Stimulated activated CD4-positive, alpha-beta T cell treated with anti-CD3 and anti-CD28 coated beads, TNF-alpha, amount 100 ng/mL, for 1 hour (primary cell): ENCODE measurements at regions not wholly inside any gene's neighbourhood (a gene's known extent, or its start where the extent isn't known, plus 50 kb on each side); places are given as distances from the start of the nearest gene placed in this dataset.

ENCODE experiments used
- DNase-seq, 3 donors: peaks; one replicate each; pipeline ENCODE4 v3.0.0-alpha.2; 2020; ENCODE audit warnings: low read depth in 3 of 3, low spot score in 1 of 3

GRCh38 chr10:21264271-21264670 lies 261.2 kb downstream of the SKIDA1 start:
- no peak for DNase-seq

- DNase-seq, result no peak
Measured at GRCh38 chr10:21263839-21264238, 261.6 kb downstream of the SKIDA1 start.

GRCh38 chr10:21263263-21263803 lies 262.1 kb downstream of the SKIDA1 start:
- no peak for DNase-seq

DNA sequence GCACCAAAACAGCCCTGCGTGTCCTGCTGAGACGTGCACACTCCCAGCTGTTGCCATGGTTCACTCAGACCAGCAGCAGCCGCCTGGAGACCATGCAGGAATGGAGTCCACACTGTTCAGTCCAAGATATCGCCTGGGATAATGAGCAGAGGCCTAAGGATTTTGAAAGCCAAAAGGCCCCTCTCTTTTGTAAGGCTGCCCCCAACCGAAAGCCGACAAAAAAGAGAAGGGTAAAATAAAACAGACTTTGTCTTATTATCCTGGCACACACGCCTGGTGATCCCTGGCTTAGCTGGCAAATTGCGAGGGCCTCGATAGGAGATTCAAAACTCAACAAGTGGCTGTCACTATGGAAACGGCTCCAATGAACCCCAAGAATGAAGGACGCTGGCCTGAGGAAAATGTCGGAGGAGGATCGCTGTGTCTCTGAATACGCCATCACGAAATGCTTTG lies 263.6 kb downstream of the SKIDA1 start:
- no peak for DNase-seq

DNA sequence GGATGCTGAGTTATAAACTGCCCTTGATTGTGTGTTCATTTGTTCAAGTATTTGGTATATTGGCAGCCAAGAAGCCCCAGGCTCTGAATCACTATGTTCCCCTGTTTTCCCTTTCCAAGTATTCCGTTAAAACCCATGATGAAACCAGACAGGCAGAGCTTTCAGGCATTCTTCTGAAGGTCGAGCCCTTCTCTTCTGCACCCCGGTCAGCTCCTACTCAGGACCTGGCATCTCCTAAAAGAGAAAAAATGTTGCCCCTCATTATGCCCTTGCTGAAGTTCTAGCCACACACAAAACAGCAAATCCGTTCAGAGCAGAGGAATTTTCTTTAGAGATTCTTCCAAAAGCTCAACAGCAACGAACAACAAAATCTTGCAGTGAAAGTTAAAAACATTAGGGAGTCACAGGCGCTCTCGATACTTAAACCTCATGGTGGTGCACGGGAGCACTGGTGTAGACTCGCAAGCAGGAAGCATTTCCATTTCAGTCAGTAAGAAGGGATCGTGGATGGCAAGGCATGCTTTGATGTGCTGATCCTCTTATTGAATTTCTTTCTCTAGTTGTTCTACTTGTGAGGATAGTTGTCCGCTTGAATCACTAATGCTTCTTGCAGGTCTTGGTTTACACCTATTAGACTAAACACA lies 264.9 kb downstream of the SKIDA1 start:
- no peak for DNase-seq

GRCh38 chr10:21260066-21260465 lies 265.4 kb downstream of the SKIDA1 start:
- no peak for DNase-seq

GRCh38 chr10:21257919-21258318 lies 267.6 kb downstream of the SKIDA1 start:
- no peak for DNase-seq

DNA sequence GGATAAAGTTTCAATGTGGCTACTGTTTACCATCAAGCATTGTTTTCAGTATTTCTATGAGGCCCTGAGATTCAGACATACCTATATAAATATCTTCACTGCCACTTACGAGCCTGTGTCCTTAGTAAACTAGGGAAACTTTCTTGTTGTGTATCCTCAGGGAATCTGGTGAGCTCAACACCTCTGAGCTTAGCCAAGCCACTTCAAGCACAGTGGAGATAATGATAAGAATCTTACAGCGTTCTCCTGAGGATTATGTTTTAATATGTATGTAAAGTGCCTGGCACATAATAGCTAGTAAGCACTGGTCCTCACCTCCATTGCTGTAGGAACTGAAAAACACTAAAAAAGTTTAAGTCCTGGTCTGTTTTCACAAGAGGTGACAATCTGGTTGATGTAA lies 268.3 kb downstream of the SKIDA1 start:
- DNase-seq, result no peak

- DNase-seq, result no peak
Measured at GRCh38 chr10:21249435-21249834, 276.0 kb downstream of the SKIDA1 start.

DNA sequence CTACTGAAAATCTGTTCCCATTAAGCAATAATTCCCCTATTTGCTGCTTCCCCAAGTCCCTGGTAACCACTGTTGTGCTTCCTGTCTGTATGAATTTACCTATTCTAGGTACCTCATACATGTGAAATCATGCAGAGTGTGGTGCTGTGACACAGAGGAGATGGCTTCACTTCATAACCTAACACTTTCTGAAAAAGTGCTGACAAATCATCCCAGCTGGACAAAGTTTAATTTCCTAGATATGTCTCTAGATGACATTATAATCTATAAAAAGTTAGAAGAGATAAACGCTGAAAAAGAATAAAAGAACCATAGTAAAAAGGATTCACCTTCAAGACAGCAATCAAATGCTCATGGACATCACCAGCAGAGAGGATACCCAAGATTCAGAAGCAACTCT lies 277.9 kb downstream of the SKIDA1 start:
- no peak for DNase-seq

- no peak for DNase-seq
Measured at GRCh38 chr10:21246178-21246577, 279.3 kb downstream of the SKIDA1 start.

- DNase-seq, result no peak
Measured at GRCh38 chr10:21243748-21244257, 281.7 kb downstream of the SKIDA1 start.

- no peak for DNase-seq
Measured at GRCh38 chr10:21242915-21243314, 282.6 kb downstream of the SKIDA1 start.

- no peak for DNase-seq
Measured at GRCh38 chr10:21238717-21239116, 286.8 kb downstream of the SKIDA1 start.

GRCh38 chr10:21238044-21238443 lies 287.4 kb downstream of the SKIDA1 start:
- no peak for DNase-seq

GRCh38 chr10:21234761-21235160 lies 290.7 kb downstream of the SKIDA1 start:
- no peak for DNase-seq

DNA sequence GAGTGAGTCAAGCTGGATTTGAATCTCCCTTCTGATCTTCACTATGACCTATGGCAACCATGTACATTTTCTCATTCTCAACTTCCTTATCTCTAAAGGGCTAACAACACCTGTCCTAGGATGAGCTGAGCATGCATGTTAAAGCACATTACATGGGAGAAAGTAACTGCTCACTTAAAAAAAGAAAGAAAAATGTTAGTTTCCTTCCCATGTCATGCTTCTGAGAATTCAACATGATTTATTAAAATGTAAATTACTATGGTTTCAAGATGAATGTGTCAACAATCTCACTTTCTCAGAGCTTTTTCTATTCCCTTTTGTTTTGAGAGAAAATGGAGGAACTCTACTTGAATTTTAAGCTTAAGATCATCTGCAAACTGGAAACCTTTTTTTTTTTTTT lies 295.3 kb downstream of the SKIDA1 start:
- DNase-seq, result no peak

DNA sequence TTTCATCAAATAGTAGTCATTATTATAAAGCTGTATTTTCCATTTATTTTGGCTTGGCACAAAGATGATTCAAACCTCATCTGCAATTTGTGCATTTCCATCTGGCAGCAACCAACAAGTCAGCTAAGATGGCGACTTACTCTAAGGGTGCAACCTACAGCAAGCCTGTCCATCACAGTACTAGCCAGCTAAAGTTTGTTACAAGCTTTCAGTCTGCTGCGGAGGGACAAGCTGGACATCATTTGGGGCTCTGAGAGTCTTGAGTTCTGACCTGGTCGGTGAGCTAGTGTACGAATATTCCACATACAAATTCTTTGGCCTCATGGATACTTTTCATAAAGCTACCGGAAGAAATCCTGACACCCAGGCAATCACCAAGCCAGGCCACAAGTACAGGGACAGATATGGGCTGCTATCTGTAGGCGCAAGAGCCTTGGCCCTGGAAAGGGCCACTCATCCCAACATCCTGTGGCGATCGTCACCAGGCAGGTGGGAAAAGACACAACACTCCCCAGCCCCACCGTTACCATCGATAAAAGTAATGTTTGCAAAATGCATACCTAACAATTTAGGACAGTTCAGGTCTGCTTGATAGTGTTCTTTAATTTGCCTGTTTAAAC lies 307.6 kb downstream of the SKIDA1 start:
- no peak for DNase-seq

DNA sequence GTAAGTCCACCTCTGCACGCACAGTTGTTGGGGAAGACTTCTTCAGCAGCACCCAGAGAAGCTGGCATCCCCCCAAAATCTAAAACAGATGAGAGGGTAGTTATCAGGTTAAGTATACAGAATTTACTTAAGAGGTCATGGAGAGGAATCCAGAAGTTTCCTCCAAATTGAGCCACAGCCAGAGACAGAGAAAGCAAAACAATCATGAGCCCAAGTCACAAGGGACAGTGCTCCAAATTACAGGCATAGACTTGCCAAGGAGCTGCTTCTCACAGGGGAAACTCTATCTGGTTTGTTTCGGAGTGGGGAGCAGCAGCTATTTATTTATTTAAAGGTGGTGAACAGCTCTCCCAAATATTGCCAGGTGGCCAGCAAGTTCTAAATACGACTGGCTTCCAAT lies 308.4 kb downstream of the SKIDA1 start:
- DNase-seq, result no peak

- no peak for DNase-seq
Measured at GRCh38 chr10:21214329-21214728, 311.2 kb downstream of the SKIDA1 start.

DNA sequence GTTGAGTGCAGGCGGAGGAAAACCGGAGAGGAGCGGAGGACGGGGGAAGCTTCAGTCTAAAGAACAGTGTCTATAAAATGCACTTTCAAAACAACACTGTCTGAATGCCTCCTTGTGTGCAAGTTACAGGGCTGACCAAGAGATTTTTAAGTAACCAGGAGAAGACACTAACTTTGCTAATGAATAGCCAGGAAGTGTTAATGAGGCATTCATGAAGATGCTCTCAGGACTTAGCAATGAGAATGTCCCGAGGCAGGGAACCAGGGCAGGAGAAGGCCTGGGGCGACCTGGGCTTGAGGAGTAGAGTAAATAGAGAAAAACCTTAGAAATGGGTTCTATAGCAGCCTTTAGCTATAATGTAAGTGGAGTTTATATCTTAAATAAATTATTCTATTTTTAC lies 312.1 kb downstream of the SKIDA1 start:
- DNase-seq, result no peak

- no peak for DNase-seq
Measured at GRCh38 chr10:21212912-21213311, 312.6 kb downstream of the SKIDA1 start.

DNA sequence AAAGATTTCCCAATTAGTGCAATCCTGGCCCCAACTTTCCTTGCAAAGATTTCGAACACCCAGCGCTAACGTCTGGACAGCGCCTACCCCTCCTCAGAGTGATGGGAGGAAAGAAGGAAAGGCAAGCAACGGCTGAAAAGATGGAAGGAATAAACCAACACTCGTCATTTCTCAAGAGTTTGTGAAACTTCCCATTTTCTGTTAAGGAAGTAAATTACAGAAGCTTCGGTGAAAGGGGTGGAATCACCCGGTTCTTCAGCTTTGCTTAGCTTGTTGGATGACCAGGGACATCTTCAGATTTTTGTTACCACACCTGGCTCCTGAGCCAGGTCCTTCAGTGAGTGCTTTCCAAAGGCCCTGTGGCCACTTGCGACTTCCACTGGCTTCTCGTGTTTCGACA lies 313.1 kb downstream of the SKIDA1 start:
- DNase-seq, result no peak
